ENCODE measurements at regions not wholly inside any gene's neighbourhood (a gene's known extent, or its start where the extent isn't known, plus 50 kb on each side); places are given as distances from the start of the nearest gene placed in this dataset.

DNA sequence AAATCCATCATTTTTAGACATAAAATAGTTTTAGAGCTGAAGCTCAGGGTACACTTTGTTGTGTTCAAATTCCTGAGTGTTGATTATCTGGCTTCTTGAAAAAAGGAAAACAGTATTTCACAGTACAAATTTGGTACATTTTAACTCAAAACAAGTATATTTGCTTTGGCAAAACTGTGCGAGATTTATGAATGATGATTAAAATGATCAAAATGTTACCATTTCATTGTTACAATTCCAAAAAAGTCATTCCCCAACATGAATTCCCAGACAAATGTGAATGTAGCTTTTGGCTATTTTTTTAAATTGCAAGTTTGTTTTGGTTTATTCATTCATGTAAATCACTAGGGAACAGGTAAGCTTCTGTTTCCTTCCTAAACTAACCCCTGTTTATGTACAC lies 347.4 kb upstream of the DCBLD2 start:
- TF ChIP-seq, protein P1, sequence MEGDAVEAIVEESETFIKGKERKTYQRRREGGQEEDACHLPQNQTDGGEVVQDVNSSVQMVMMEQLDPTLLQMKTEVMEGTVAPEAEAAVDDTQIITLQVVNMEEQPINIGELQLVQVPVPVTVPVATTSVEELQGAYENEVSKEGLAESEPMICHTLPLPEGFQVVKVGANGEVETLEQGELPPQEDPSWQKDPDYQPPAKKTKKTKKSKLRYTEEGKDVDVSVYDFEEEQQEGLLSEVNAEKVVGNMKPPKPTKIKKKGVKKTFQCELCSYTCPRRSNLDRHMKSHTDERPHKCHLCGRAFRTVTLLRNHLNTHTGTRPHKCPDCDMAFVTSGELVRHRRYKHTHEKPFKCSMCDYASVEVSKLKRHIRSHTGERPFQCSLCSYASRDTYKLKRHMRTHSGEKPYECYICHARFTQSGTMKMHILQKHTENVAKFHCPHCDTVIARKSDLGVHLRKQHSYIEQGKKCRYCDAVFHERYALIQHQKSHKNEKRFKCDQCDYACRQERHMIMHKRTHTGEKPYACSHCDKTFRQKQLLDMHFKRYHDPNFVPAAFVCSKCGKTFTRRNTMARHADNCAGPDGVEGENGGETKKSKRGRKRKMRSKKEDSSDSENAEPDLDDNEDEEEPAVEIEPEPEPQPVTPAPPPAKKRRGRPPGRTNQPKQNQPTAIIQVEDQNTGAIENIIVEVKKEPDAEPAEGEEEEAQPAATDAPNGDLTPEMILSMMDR (IDR thresholded peaks at IDR 0.05; ENCODE audit: poor library complexity, severe bottlenecking), result no peak
- TF ChIP-seq TAF1 (IDR thresholded peaks at IDR 0.05; ENCODE audit: low read depth) (no peak), MXI1 (conservative IDR thresholded peaks at IDR 0.05; ENCODE audit: poor library complexity, severe bottlenecking) (no peak), EP300 (conservative IDR thresholded peaks at IDR 0.05; ENCODE audit: poor library complexity, severe bottlenecking) (no peak), RAD21 (conservative IDR thresholded peaks at IDR 0.05) (no peak), EZH2 (IDR thresholded peaks at IDR 0.05; ENCODE audit: borderline replicate concordance, insufficient read depth, low read length, poor library complexity, severe bottlenecking) (no peak), SMC3 (conservative IDR thresholded peaks at IDR 0.05; ENCODE audit: poor library complexity) (no peak), POLR2AphosphoS5 (IDR thresholded peaks at IDR 0.05) (no peak)
- TF ChIP-seq, protein P2, sequence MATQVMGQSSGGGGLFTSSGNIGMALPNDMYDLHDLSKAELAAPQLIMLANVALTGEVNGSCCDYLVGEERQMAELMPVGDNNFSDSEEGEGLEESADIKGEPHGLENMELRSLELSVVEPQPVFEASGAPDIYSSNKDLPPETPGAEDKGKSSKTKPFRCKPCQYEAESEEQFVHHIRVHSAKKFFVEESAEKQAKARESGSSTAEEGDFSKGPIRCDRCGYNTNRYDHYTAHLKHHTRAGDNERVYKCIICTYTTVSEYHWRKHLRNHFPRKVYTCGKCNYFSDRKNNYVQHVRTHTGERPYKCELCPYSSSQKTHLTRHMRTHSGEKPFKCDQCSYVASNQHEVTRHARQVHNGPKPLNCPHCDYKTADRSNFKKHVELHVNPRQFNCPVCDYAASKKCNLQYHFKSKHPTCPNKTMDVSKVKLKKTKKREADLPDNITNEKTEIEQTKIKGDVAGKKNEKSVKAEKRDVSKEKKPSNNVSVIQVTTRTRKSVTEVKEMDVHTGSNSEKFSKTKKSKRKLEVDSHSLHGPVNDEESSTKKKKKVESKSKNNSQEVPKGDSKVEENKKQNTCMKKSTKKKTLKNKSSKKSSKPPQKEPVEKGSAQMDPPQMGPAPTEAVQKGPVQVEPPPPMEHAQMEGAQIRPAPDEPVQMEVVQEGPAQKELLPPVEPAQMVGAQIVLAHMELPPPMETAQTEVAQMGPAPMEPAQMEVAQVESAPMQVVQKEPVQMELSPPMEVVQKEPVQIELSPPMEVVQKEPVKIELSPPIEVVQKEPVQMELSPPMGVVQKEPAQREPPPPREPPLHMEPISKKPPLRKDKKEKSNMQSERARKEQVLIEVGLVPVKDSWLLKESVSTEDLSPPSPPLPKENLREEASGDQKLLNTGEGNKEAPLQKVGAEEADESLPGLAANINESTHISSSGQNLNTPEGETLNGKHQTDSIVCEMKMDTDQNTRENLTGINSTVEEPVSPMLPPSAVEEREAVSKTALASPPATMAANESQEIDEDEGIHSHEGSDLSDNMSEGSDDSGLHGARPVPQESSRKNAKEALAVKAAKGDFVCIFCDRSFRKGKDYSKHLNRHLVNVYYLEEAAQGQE (IDR thresholded peaks at IDR 0.05; ENCODE audit: borderline replicate concordance), result no peak
- Histone ChIP-seq H3K4me3 (ENCODE audit: low read length) (no peak overlapping the region), H3K36me3 (ENCODE audit: insufficient read depth, low read length) (no peaks in the 10 kb centered on the region), H3K79me2 (replicated peaks; ENCODE audit: insufficient read depth, low read length) (no peaks in the 10 kb centered on the region), H4K20me1 (ENCODE audit: insufficient read depth) (no peaks in the 10 kb centered on the region), H2AFZ (ENCODE audit: low read depth, low read length) (no peak overlapping the region), H3K27ac (ENCODE audit: low read length) (no peak overlapping the region), H3K4me2 (ENCODE audit: low read length) (no peak overlapping the region), H3K27me3 (ENCODE audit: insufficient read depth, low read depth, low read length) (no peaks in the 10 kb centered on the region), H3K9me2 (ENCODE audit: insufficient read depth, low read length) (no peaks in the 10 kb centered on the region), H3K9me3 (ENCODE audit: low read length) (no peaks in the 10 kb centered on the region), H3K9ac (ENCODE audit: low read length) (no peak overlapping the region), H3F3A (ENCODE audit: insufficient read depth, low read length, poor library complexity, severe bottlenecking) (no peaks in the 10 kb centered on the region)

DNA sequence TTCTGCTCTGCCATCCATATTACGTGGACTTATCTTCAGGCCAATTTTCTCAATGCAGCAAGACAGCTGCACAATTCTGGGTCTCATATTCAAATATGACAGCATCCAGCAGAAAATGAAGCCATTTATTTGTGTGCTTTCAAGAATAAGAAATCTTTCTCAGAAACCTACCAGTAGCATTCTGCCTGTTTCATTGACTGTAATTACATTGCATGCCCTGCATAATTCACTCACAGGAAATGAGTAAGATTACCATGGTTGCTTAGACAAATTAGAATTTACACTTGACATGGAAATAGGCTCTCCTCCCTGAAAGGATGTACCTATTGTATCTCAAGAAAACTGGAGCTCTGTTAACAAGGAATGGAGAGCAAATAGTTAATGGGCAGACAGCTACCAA lies 346.6 kb upstream of the DCBLD2 start:
- peak overlapping the region; percentile 52 for H3K27ac ChIP-seq (ENCODE audit: low read length)
- H3K4me3 ChIP-seq (ENCODE audit: low read length), result peak overlapping the region; percentile 5
- H3K9me3 ChIP-seq (ENCODE audit: low read length), result no peaks in the 10 kb centered on the region
- no peaks in the 10 kb centered on the region for H3F3A ChIP-seq (ENCODE audit: insufficient read depth, low read length, poor library complexity, severe bottlenecking)
- TF ChIP-seq, protein P1 (IDR thresholded peaks at IDR 0.05; ENCODE audit: poor library complexity, severe bottlenecking), result no peak
- peak; percentile 10 for TF ChIP-seq POLR2AphosphoS5 (IDR thresholded peaks at IDR 0.05)
- H3K27me3 ChIP-seq (ENCODE audit: insufficient read depth, low read depth, low read length), result no peaks in the 10 kb centered on the region
- no peaks in the 10 kb centered on the region for H4K20me1 ChIP-seq (ENCODE audit: insufficient read depth)
- H3K4me2 ChIP-seq (ENCODE audit: low read length), result peak overlapping the region; percentile 32
- H3K36me3 ChIP-seq (ENCODE audit: insufficient read depth, low read length), result no peaks in the 10 kb centered on the region
- no peaks in the 10 kb centered on the region for H3K9me2 ChIP-seq (ENCODE audit: insufficient read depth, low read length)
- H3K79me2 ChIP-seq (replicated peaks; ENCODE audit: insufficient read depth, low read length), result no peaks in the 10 kb centered on the region
- no peak overlapping the region for H2AFZ ChIP-seq (ENCODE audit: low read depth, low read length)
- H3K9ac ChIP-seq (ENCODE audit: low read length), result no peak overlapping the region

All from neural cell (in vitro differentiated cells).